ENCODE measurements at regions not wholly inside any gene's neighbourhood (a gene's known extent, or its start where the extent isn't known, plus 50 kb on each side); places are given as distances from the start of the nearest gene placed in this dataset.

- TF ChIP-seq POLR2A (IDR thresholded peaks at IDR 0.05) (no peak), CTCF (IDR thresholded peaks at IDR 0.05) (no peak), POLR2AphosphoS5 (IDR thresholded peaks at IDR 0.05) (no peak)
These were observed 101.2 kb downstream of the TBX19 start for GRCh38 chr1:168381850-168382249.
